ENCODE measurements at regions not wholly inside any gene's neighbourhood (a gene's known extent, or its start where the extent isn't known, plus 50 kb on each side); places are given as distances from the start of the nearest gene placed in this dataset.
A peak's percentile ranks its signal among the peaks of the same experiment; 100 is the strongest.

DNA sequence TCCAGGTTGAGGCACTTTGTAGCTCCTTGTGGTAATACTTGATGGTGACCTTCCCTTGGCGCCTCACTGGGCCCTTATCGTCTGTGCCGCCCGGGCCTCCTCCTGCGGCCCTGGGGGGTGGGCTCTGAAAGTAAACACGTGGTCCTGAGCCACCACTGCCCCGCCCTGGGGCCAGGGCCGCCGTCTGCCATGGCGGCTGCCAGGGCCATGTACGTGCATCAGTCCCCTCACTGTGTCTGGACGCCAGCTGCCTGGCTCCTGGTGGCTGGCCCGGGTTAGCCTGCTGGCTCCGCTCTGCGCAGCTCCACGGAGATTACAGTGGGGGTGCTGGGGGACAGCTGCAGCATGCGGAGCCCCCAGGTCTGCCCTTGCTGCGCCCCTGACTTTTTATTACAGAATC lies 81.8 kb upstream of the CENPW start:
- TF ChIP-seq, protein P1, sequence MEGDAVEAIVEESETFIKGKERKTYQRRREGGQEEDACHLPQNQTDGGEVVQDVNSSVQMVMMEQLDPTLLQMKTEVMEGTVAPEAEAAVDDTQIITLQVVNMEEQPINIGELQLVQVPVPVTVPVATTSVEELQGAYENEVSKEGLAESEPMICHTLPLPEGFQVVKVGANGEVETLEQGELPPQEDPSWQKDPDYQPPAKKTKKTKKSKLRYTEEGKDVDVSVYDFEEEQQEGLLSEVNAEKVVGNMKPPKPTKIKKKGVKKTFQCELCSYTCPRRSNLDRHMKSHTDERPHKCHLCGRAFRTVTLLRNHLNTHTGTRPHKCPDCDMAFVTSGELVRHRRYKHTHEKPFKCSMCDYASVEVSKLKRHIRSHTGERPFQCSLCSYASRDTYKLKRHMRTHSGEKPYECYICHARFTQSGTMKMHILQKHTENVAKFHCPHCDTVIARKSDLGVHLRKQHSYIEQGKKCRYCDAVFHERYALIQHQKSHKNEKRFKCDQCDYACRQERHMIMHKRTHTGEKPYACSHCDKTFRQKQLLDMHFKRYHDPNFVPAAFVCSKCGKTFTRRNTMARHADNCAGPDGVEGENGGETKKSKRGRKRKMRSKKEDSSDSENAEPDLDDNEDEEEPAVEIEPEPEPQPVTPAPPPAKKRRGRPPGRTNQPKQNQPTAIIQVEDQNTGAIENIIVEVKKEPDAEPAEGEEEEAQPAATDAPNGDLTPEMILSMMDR (IDR thresholded peaks at IDR 0.05; ENCODE audit: low read depth, low read length): no peak
- no peak for DNase-seq
- no peak overlapping the region for H3K4me3 ChIP-seq (ENCODE audit: low read depth, low read length)
- H3K27me3 ChIP-seq (ENCODE audit: insufficient read depth, low read depth, severe bottlenecking): no peaks in the 10 kb centered on the region
- H3K36me3 ChIP-seq: no peaks in the 10 kb centered on the region
- no peak overlapping the region for H3K27ac ChIP-seq
- H3K9me3 ChIP-seq (ENCODE audit: severe bottlenecking): peaks cover 4% of the 10 kb centered on the region

DNA sequence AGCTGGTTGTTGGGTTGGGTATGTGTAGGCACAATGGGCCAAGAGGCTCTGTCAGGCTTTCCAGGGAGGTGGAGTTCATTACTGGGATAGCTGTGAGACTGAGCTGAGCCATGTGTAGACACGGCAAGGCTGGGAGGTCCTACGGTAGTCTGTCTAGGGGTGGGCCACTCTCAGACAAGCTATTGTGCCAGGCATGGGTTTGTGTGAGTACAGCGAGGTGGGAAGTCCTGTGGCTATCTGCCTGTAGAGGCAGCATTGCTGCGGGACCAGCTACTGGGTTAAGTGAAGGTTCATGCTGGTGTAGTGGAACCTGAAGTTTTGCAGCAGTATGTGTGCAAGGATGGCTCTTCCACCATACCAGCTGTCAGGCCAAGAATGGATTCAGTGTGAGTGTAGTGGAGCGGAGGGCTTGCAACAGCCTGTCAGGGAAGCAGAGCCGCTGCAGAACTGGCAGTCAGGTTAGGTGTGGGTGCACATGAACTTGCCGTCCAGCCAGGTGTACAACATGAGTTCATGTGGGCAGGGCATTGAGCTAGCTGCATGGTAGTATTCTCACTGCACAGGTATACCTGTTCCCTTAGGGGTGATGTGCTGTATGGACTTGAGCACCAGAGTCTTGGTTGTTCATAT lies 78.0 kb upstream of the CENPW start:
- no peak overlapping the region for H3K4me3 ChIP-seq (ENCODE audit: low read depth, low read length)
- H3K27me3 ChIP-seq (ENCODE audit: insufficient read depth, low read depth, severe bottlenecking): no peaks in the 10 kb centered on the region
- no peak overlapping the region for H3K27ac ChIP-seq
- H3K9me3 ChIP-seq (ENCODE audit: severe bottlenecking): peaks cover 4% of the 10 kb centered on the region
- TF ChIP-seq, protein P1 (IDR thresholded peaks at IDR 0.05; ENCODE audit: low read depth, low read length): no peak
- H3K36me3 ChIP-seq: no peaks in the 10 kb centered on the region
- DNase-seq: no peak

- TF ChIP-seq, protein P1 (IDR thresholded peaks at IDR 0.05; ENCODE audit: low read depth, low read length): no peak
- Histone ChIP-seq H3K9me3 (ENCODE audit: severe bottlenecking) (peaks cover 4% of the 10 kb centered on the region), H3K4me3 (ENCODE audit: low read depth, low read length) (no peak overlapping the region), H3K36me3 (no peaks in the 10 kb centered on the region), H3K27ac (no peak overlapping the region), H3K27me3 (ENCODE audit: insufficient read depth, low read depth, severe bottlenecking) (no peaks in the 10 kb centered on the region)
- no peak for DNase-seq
Measured at GRCh38 chr6:126264265-126264664, 75.7 kb upstream of the CENPW start.

GRCh38 chr6:126266664-126267063 lies 73.3 kb upstream of the CENPW start:
- peak overlapping the region; percentile 95 for H3K27ac ChIP-seq
- peaks cover under 1% of the 10 kb centered on the region for H3K9me3 ChIP-seq (ENCODE audit: severe bottlenecking)
- TF ChIP-seq, protein P1 (IDR thresholded peaks at IDR 0.05; ENCODE audit: low read depth, low read length): no peak
- H3K4me3 ChIP-seq (ENCODE audit: low read depth, low read length): no peak overlapping the region
- no peak for DNase-seq
- no peaks in the 10 kb centered on the region for H3K27me3 ChIP-seq (ENCODE audit: insufficient read depth, low read depth, severe bottlenecking)
- no peaks in the 10 kb centered on the region for H3K36me3 ChIP-seq

DNA sequence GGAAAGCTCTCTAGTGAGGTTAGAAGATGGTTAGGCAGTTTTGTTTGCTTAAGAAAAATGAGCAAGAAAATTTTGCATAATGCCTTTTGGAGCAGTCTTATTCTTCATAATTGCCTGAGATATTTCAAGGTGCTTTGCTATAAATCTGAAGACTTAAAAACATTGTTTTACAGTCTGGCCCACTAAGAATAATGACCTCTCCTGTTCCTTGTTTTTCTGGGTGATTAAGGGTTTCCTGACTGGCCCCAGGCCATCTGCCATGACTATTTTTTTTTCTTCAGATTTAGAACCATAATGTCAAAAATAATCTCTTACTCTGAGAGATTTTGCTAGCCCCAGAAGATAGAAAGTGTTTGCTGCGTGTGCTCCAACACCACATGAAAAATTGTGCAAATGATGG lies 72.3 kb upstream of the CENPW start:
- TF ChIP-seq, protein P1 (IDR thresholded peaks at IDR 0.05; ENCODE audit: low read depth, low read length): no peak
- Histone ChIP-seq H3K4me3 (ENCODE audit: low read depth, low read length) (peak overlapping the region; percentile 28), H3K36me3 (no peaks in the 10 kb centered on the region), H3K9me3 (ENCODE audit: severe bottlenecking) (no peaks in the 10 kb centered on the region), H3K27ac (peak overlapping the region; percentile 95), H3K27me3 (ENCODE audit: insufficient read depth, low read depth, severe bottlenecking) (no peaks in the 10 kb centered on the region)
- peak; percentile 9 for DNase-seq

- Histone ChIP-seq H3K27ac (peak overlapping the region; percentile 95), H3K27me3 (ENCODE audit: insufficient read depth, low read depth, severe bottlenecking) (no peaks in the 10 kb centered on the region), H3K36me3 (no peaks in the 10 kb centered on the region), H3K4me3 (ENCODE audit: low read depth, low read length) (peak overlapping the region; percentile 28), H3K9me3 (ENCODE audit: severe bottlenecking) (no peaks in the 10 kb centered on the region)
- TF ChIP-seq, protein P1 (IDR thresholded peaks at IDR 0.05; ENCODE audit: low read depth, low read length): no peak
- DNase-seq: peak; percentile 77
Measured at GRCh38 chr6:126268092-126268491, 71.8 kb upstream of the CENPW start.
